ENCODE measurements at regions not wholly inside any gene's neighbourhood (a gene's known extent, or its start where the extent isn't known, plus 50 kb on each side); places are given as distances from the start of the nearest gene placed in this dataset.

- DNase-seq, result no peak
Measured at GRCh38 chr11:90803831-90804230, 581.0 kb upstream of the CHORDC1 start.

- DNase-seq, result no peak
Measured at GRCh38 chr11:90803366-90803765, 580.5 kb upstream of the CHORDC1 start.

- no peak for DNase-seq
Measured at GRCh38 chr11:90798769-90799168, 575.9 kb upstream of the CHORDC1 start.

GRCh38 chr11:90795746-90796145 lies 572.9 kb upstream of the CHORDC1 start:
- DNase-seq, result no peak

- DNase-seq, result no peak
Measured at GRCh38 chr11:90788961-90789360, 566.1 kb upstream of the CHORDC1 start.

GRCh38 chr11:90784241-90784814 lies 561.5 kb upstream of the CHORDC1 start:
- no peak for DNase-seq

- DNase-seq, result no peak
Measured at GRCh38 chr11:90783111-90783510, 560.3 kb upstream of the CHORDC1 start.

- DNase-seq, result no peak
Measured at GRCh38 chr11:90779098-90779497, 556.2 kb upstream of the CHORDC1 start.

- no peak for DNase-seq
Measured at GRCh38 chr11:90775567-90776165, 552.8 kb upstream of the CHORDC1 start.

- no peak for DNase-seq
Measured at GRCh38 chr11:90774727-90775566, 552.1 kb upstream of the CHORDC1 start.

- no peak for DNase-seq
Measured at GRCh38 chr11:90770007-90770406, 547.2 kb upstream of the CHORDC1 start.

GRCh38 chr11:90766121-90766520 lies 543.3 kb upstream of the CHORDC1 start:
- DNase-seq, result no peak

GRCh38 chr11:90764691-90765090 lies 541.8 kb upstream of the CHORDC1 start:
- no peak for DNase-seq

GRCh38 chr11:90757849-90758494 lies 535.1 kb upstream of the CHORDC1 start:
- no peak for DNase-seq

- DNase-seq, result no peak
Measured at GRCh38 chr11:90756617-90757016, 533.8 kb upstream of the CHORDC1 start.

GRCh38 chr11:90753546-90753945 lies 530.7 kb upstream of the CHORDC1 start:
- no peak for DNase-seq

- no peak for DNase-seq
Measured at GRCh38 chr11:90747057-90747456, 524.2 kb upstream of the CHORDC1 start.

GRCh38 chr11:90744169-90744568 lies 521.3 kb upstream of the CHORDC1 start:
- DNase-seq, result no peak

GRCh38 chr11:90738799-90739198 lies 516.0 kb upstream of the CHORDC1 start:
- DNase-seq, result no peak

- no peak for DNase-seq
Measured at GRCh38 chr11:90737444-90738050, 514.7 kb upstream of the CHORDC1 start.

GRCh38 chr11:90732486-90732885 lies 509.6 kb upstream of the CHORDC1 start:
- DNase-seq, result no peak

GRCh38 chr11:90723475-90723874 lies 500.6 kb upstream of the CHORDC1 start:
- no peak for DNase-seq

GRCh38 chr11:90722552-90723190 lies 499.8 kb upstream of the CHORDC1 start:
- no peak for DNase-seq
